HG03565 (cell line): ENCODE measurements at regions not wholly inside any gene's neighbourhood (a gene's known extent, or its start where the extent isn't known, plus 50 kb on each side); places are given as distances from the start of the nearest gene placed in this dataset.
"Not testable (repeated sequence)": the region's sequence is repeated elsewhere in the genome, so short reads cannot be mapped to it uniquely, and the experiment has no call there.

Source experiments
- ATAC-seq: cut with Tn5 transposase; IDR thresholded peaks from one replicate; pipeline ENCODE4 v1.9.1; 2021; ENCODE audit warnings: mild to moderate bottlenecking, moderate library complexity; ENCODE audit not compliant: unreplicated experiment

DNA sequence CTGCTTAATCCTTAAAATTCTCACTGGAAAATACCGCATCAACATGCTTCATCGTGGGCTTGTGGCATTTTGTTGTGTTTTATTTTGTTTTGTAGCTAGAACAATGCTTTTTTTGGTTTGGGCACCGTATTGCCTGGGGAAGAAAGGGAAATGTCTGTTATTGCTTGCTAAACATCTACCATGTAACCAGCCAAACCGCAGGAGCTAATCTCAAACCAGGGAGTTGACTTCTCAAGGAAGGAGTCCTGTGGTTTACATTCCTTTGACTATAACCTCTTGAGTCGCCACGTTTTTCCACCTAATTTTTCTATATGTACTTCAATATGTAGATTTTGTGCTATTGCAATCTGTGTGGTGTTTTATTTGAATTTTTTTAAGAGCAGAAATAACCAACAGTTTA is 593.5 kb upstream of the SOX9 start:
- no peak for ATAC-seq

DNA sequence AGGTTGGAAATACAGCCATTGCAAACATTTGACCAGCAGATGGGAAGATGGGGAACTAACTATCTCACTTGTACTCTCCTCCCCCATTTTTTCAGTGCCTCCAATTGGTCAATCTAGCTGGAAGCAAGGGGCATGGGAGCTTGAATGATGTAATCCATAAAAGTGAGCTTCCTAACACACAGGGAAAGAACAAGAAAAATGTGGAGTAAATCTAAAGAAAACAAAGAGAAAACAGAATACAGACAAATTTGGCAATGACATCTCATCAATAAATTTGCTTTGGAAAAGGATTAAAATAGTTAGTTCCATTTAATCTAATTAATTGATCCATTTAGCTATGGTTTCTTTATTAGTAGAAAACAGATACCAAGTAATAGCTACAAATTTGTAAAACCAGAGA is 592.6 kb upstream of the SOX9 start:
- ATAC-seq: no peak

DNA sequence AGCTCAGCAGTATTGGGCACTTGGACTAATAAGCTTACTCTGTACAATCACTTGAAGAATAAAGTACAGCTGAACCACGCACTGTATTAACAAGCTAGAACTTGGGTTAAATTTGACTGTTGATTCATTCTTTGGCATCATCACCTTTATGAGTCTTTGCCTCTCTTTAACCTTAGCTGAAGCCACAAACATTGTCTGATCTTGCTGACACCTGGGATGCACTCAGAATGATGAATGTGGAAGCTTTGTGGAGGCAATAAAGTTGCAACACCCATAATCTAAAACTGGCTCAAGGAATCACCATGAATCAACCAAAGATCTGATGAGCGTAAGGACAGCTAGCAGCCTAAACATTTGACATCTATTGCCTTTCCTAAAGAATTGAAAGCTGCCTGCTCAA is 590.6 kb upstream of the SOX9 start:
- ATAC-seq: no peak

DNA sequence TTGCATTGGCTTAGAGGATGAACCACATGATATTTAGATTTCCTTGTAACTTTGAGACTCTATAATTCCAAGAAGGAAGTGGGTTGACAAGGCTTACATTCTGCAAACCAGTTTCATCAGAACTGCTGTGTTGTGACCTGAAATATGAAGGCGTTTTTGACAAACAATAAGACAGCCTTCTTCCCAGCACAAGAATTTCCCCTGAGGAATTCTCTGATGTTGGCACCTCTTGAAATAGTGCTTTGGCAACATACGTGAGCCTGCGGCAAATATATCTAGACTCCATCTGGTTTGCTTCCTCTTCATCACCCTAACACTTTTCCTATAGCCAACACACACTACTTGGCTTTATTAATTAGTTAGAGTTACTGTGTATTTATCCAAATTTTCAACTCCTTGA is 585.5 kb upstream of the SOX9 start:
- ATAC-seq: no peak

DNA sequence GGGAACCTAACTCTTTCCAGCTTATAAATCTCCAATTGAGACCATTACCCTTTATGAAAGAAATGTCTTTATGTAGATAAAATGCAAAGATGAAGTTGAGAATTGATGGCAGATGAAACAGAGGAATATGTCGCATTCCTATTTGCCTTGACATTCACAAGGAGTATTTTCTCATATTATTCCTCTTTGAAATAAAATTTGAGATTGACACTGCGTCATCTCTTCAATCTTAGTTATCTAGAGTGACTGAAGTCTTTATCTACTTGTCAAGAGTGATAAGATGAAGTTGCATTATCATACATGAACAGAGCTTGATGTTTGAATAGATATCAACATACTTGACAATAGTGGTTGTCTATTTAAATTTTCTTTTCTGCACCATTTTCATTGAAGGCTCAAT is 574.4 kb upstream of the SOX9 start:
- no peak for ATAC-seq

DNA sequence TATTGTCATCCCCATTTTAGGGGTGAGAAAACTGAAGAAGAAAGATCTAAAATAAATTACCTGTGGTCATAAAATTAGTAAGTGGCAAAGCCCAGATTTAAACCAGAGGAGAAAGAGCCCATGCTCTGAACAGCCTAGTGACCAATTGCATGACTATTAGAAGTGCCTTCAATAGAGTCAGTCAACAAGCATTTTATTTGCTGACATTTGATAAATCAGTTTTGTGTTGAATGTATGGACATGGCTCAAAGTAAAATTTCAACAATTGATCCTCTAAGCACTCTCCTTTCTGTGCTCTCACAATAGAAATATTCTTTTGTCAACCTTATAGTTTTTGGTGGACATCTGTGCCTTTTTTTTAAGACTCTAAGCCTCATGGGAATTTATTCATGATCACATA is 572.9 kb upstream of the SOX9 start:
- ATAC-seq: no peak

DNA sequence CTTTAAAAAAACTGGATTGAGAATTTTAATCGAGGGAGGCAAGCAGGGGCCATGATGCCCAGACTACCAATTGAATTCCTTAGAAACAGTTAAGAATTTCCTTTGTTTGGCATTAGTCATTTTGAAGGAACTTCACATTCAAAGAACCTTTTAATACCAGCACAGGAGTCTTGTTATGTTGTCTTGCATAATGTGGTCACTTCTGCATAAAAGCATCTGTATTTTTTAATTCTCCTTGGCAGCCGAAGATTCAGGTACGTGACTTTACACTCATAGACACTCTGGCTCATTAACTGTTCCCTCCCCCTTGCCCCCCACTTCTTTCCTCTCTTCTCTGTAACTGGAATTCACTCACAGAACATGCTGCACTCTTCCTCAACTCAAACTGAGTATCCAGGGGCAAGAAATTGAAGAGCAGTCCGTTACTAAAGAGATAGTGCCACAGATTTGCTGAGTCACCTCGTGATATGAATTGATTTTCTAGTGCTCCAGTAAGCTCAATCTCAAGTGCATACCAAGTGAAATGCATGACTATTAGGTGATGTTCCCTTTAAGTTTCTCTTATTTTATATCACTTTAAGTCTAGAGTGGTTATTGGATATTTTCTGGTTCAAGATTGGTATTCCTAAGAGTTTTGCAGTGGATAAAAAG is 572.2 kb upstream of the SOX9 start:
- no peak for ATAC-seq

DNA sequence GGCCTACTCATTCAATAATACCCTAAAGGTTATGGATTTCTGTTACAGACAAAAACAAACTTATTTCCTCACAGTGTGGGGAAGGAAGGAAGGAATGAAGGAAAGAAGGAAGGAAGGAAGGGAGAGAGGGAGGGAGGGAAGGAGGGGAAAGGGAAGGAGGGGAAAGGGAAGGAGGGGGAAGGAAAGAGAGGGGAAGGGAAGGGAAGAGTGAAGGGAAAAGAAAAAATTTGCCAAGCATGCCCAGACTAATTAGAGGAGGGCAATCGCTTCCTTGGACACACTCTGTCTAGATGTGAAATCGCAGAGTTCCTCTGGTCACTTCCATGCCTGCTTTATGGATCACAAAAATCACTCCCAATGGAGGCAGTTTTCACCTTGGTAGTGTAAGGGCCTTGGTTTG is 570.1 kb upstream of the SOX9 start:
- ATAC-seq: no peak

DNA sequence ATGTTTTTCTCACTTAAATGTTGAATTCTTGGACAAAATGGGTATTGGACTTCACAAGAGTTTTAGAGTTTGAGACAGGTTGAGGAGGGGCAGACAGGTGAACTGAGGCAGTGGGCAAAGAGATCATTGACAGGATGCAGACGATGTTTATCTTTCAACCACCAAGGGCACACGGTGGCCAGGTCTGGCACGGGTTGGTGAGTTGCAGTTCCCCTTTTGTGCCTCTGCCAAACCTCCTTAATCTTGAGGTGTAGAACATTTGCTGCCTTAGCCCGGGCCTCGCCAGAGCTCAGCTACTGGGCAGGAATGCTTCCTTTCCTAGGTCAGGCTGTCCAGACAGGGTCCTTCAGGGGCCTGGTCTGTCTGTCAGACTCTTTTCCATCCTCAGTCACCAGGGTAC is 567.4 kb upstream of the SOX9 start:
- ATAC-seq: no peak

DNA sequence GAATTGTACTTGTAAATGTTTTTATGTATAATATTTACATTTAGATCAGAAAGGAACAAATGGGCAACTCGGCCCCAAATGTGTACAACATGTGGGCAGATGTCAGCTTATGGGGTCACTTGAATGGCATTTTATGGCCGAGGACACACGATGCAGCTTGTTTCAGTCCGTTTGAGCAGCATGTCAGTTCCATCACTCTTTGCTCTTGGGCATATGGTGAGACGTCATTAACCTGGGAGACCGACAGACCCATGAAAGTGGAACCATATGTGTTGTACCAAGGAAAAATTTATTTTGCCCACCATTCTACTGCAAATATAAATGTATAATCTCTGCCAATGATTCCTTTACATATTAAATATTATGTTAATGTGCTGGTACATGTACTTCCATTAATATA is 561.9 kb upstream of the SOX9 start:
- ATAC-seq: no peak

DNA sequence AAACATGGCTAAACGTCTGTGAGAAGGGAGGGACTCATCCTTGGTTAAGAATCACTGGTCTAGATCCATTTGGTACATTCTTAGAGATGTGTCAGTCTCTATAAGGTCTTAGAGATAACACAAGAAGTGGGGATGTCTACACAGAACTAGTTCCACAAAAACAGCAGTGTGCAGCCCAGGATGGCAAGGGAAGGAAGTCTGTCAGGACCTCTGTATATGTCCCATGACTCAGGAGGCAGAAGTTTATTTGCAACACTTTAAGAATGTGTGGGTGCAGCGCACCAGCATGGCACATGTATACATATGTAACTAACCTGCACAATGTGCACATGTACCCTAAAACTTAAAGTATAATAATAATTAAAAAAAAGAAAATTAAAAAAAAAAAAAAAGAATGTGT is 548.5 kb upstream of the SOX9 start:
- no peak for ATAC-seq

DNA sequence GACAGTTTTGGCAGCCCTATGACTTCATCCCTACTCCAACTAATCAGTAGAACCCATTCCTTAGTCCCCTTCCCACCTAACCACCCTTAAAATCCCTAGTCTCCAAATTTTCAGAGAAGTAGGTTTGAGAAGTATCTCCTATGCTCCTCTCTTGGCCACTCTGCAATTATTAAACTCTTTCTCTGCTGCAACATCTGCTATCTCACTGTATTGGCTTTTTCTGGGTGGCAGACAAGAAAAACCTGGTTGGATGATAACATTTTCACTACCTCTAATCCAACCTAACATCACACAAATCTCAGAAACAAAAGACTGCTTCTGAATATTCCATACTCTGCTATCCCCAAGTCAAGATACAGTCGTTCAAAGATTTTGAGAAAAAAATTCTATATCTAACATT is 542.4 kb upstream of the SOX9 start:
- no peak for ATAC-seq

DNA sequence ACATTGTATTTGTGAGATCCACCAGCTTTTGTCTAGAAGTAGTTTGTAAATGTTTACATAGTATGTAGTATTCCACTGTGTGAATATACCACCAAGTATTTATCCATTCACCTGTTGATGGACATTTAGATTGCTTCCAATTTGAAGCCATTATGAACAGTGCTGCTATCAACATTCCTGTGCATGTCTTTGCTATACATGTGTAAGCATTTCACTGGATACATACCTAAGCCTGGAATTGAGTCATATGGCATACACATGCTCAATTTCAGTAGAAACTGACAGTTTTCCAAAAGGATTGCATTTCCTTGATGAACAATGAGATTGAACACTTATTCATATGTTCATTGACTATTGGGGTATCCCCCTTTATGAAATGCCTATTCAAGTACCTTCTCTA is 540.6 kb upstream of the SOX9 start:
- ATAC-seq: no peak

DNA sequence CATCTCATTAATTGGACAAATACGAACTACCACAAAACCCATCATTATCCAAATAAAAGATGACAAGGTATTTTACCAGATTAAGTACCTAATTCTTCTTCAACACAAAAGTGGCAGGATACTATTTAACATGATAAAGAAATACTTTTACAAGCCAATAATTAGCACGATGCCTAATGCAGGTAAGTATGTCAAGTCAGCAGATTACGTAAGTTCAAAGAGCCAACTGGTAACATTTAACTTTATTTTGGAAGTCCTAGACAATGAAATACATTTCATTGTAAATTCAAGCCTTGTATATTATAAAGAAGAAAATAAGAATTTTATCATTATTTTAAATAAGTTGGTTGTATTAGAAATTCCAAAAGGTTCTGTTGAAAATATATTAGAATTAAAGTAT is 535.3 kb upstream of the SOX9 start:
- no peak for ATAC-seq

DNA sequence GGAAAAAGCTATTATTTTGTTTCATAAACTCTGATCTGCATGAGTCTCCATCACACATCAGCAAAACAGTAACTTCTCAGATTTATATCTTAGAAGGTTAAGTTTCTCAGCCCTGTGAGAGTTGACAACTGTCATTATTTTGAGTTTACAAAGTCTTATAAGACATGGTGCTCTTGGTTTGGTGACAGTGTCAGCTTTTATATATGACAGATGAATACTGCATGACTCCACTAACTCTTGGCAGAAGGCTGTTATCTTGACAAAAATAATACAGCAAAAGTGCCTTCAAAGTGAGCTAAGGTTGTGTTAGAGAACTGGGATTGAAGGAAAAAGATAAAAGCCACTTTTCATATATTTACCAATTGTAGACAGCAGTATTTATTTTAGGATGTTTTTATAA is 528.4 kb upstream of the SOX9 start:
- no peak for ATAC-seq

DNA sequence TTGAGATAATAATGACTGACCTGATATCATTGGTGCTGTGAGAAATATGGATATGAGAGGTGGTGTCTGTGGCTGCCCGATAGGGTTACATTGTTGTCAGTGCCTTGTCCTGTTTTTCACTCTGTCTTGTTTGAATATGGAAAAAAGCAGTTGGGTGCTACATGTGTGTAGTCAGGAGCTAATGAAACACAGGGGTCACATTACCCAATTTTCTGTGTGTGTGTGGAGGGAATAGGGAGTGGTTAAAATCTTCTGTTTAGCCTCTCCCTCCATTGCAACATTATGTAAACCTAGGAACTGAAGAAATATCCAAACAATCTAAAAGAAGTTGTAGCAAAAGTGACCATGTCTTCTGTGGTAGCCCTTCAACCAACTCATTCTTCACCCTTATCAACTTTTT is 527.7 kb upstream of the SOX9 start:
- ATAC-seq: no peak

DNA sequence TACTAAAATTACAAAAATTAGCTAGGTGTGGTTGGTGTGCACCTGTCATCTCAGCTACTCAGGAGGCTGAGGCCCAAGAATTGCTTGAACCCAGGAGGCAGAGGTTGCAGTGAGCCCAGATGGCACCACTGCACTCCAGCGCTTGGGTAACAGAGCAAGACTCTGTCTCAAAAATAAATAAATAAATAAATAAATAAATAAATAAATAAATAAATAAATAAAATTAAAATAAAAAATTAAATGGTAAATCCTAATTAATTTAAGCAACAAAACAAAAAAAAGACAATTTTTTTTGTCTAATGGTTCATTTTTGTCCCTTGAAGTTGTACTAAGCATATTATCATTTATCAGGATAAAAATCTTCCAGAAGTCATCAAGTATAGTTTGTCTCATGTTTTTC is 521.2 kb upstream of the SOX9 start:
- ATAC-seq: not testable (repeated sequence)

DNA sequence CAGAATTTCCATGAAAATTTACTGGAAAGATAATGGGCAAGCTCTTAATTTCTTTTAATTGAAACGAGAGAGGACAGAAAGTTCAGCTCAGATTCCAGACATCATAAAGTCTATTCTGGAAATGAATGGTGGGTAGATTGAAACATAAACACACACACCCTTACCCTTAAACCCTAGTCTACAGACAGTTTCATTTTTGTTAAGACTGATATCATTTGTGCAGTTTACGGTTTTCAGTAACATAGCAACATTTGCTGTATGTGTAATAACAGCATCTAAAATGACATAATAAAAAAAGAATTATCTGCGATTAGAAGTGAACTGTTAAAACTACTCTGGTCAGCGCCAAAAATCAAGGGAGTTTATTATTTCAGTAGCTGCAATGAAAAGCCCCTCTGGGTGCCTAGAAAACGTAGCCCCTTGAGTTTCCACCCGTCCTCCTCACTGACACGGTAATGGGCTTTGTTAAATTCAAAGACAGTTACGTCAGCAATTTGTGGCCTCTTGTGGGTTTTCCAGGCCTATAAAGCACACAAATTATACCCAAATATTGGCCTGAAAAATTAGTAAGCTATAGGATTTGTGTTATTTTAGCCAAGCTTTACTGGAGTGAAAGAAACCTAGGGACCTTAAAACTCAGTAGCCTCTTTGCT is 520.6 kb upstream of the SOX9 start:
- ATAC-seq: no peak

DNA sequence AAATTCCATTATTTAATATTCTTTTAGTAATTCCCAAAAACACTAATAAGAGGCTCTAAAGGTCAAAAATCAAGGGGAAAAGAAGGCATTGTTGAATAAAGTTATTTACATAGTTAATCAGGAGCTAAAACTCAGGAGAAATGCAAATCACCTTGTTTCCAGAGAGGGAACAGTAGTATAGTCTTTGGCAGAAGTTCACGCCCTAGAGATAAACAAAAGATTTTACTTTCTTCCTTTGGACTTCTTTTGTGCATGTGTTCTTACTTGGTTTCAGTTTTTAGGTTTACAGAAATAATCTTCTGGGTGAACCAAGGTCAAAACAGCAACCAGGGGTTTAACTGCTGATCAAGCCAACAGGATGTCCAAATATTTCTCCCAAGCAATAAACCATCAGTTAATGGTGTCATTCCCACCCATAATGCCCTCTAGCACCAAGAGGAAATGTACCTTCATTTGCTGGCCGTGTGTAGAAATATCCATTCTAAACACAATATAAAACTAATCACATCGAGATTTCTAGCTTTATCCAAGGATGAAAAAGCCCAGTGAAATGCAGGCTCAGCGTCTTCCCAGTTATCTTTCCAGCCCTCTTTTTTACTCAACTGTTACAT is 518.8 kb upstream of the SOX9 start:
- no peak for ATAC-seq

DNA sequence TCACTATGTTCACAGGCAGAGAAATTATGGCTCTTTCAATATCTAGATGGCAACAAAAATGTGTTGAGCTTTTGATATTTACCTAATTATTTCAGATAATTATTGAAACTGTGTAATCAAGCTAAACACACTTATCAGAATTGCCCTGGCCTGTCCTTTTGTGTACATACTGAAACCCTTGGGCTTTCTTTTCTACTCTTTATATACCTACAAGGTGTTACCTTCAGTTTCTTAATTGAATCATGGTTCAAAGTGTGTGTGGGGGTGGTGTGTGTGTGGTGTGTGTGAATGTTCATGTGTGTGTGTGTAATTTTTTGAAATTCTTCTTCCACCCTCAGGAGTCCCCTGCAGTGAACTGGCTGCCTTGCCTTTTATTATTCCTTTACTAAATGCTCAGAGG is 506.8 kb upstream of the SOX9 start:
- no peak for ATAC-seq

DNA sequence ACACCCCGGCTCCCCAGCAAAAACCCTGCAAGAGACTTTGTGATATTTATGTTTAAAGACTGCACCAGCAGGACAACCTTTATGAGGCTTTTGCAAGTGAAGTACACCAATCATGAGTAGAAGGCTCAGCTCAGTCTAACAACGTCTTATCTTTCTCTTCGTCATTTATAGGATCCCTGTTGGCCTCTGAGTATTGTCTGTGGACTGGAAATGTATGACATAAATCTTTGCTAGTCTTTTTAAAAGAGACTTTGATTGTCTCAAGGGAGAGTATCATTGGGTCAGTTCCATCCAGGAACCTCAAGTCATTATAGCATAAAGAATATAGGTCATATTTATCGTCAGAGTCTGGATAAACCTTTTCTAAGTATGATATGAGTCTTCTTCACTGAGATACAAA is 505.0 kb upstream of the SOX9 start:
- no peak for ATAC-seq

DNA sequence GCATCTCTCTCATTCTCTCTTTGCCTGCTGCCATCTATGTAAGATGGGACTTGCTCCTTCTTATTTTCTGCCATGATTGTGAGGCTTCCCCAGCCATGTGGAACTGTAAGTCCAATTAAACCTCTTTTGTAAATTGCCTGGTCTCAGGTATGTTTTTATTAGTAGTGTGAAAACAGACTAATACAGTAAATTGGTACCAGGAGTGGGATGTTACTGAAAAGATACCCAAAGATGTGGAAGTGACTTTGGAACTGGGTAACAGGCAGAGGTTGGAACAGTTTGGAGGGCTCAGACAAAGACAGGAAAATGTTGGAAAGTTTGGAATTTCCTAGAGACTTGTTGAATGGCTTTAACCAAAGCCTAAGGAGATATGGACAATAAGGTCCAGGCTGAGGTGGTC is 503.1 kb upstream of the SOX9 start:
- ATAC-seq: not testable (repeated sequence)

DNA sequence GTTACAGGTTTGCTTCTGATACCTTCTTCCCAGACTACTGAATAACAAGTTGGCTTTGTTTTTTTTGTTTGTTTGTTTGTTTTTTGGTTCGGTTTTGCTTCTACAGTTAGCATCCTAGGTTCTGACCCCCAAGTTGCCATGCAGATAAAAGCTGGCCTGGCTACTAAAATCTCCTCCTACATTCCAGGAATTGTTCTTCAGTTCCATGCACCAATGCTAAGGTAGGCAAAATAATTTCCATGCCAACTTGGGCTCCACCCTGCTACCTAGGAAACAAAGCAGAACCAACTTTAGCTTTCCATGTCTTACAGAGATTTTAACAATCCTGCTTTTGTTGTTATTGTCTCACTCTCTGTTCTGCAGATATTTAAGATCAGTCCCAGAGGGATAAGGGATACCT is 495.5 kb upstream of the SOX9 start:
- no peak for ATAC-seq
